Transverse colon (tissue), 4 donors: ENCODE measurements at regions not wholly inside any gene's neighbourhood (a gene's known extent, or its start where the extent isn't known, plus 50 kb on each side); places are given as distances from the start of the nearest gene placed in this dataset.

Experiments used
- EP300 ChIP-seq: sonication (generic); formaldehyde crosslinking; IDR thresholded peaks from one replicate; pipeline ENCODE4 v1.6.1; 2017; ENCODE audit warnings: antibody characterized with exemption, low read depth
- POLR2A ChIP-seq: fragments of 450-650 bp; IDR thresholded peaks from one replicate; pipeline ENCODE4 v1.6.1; 2016; ENCODE audit warnings: antibody characterized with exemption, mild to moderate bottlenecking, moderate library complexity
- POLR2AphosphoS5 ChIP-seq, 3 donors: sonication (generic); formaldehyde crosslinking; IDR thresholded peaks; one replicate each; pipeline ENCODE4 v1.6.1; 2016; ENCODE audit warnings: antibody characterized with exemption in 3 of 3
- TF ChIP-seq, protein P1 (sequence below), 5 experiments: fragments of 200-600 bp in 3 of 5; fragments of 450-650 bp in 2 of 5; sonication (generic) in 3 of 5; IDR thresholded peaks; 1 replicate in 2 of 5; 2 replicates in 3 of 5; pipeline ENCODE4 v1.5.1; 2016 to 2017; ENCODE audit warnings: antibody characterized with exemption in 5 of 5, inconsistent platforms in 3 of 5, mild to moderate bottlenecking in 2 of 5, moderate library complexity in 1 of 5

DNA sequence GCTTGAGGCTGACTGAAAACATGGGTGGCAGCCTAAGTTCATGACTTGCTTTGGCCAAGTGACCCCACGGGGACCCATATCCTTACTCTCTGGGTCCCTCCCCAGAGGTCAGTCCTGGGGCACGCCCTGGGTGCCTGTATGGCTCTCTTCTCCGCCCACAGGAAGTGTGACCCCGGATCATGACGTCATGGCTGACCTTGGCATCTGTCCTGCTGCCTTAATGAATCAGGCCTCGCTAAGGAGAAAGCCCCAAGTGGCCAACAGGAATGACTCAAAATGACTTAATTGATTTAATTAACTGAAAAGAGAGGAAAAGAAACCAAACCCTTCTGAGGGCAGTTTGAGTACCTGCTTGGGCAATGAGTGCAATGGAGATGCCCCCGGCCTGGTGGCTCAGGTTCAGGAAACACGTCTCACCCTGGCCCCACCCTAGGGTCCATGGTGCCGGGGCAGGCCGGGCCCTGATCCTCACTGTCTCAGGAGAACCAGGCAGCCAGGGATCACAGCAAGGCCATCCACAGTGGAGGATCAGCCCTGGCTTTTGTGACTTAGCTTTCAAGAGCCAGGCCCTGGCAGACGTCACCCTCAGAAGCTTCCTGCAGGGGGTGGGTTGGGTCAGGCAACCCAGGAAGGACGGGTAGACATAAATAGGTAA lies 112.0 kb downstream of the CYP26B1 start:
- TF ChIP-seq POLR2A (no peak), POLR2AphosphoS5 (IDR thresholded peaks at IDR 0.05) (no peak), EP300 (no peak)
- TF ChIP-seq, protein P1, sequence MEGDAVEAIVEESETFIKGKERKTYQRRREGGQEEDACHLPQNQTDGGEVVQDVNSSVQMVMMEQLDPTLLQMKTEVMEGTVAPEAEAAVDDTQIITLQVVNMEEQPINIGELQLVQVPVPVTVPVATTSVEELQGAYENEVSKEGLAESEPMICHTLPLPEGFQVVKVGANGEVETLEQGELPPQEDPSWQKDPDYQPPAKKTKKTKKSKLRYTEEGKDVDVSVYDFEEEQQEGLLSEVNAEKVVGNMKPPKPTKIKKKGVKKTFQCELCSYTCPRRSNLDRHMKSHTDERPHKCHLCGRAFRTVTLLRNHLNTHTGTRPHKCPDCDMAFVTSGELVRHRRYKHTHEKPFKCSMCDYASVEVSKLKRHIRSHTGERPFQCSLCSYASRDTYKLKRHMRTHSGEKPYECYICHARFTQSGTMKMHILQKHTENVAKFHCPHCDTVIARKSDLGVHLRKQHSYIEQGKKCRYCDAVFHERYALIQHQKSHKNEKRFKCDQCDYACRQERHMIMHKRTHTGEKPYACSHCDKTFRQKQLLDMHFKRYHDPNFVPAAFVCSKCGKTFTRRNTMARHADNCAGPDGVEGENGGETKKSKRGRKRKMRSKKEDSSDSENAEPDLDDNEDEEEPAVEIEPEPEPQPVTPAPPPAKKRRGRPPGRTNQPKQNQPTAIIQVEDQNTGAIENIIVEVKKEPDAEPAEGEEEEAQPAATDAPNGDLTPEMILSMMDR (IDR thresholded peaks at IDR 0.05) = no peak
